Upper lobe of left lung (tissue), 6 donors: ENCODE measurements at regions not wholly inside any gene's neighbourhood (a gene's known extent, or its start where the extent isn't known, plus 50 kb on each side); places are given as distances from the start of the nearest gene placed in this dataset.

Experiments
- ATAC-seq, 2 donors: fragments of 200-7000 bp; cut with Tn5 transposase; one replicate each; pipeline ENCODE4 v1.9.1; 2022; ENCODE audit warnings: mild to moderate bottlenecking in 2 of 2, moderate library complexity in 2 of 2; ENCODE audit not compliant: low FRiP score in 2 of 2
- DNase-seq, 2 donors: peaks; one replicate each; pipeline ENCODE4 v3.0.0-alpha.2; 2019 to 2020
- H3K27ac ChIP-seq, 4 donors: fragments of 200-600 bp; sonication (generic); one replicate each; pipeline ENCODE4 v1.5.1; 2016 to 2019
- H3K27me3 ChIP-seq, 4 donors: fragments of 200-600 bp; sonication (generic); one replicate each; pipeline ENCODE4 v1.5.1; 2017 to 2019
- H3K36me3 ChIP-seq, 4 donors: fragments of 200-600 bp; sonication (generic); one replicate each; pipeline ENCODE4 v1.5.1; 2016 to 2019
- H3K4me1 ChIP-seq, 4 donors: fragments of 200-600 bp; sonication (generic); one replicate each; pipeline ENCODE4 v1.5.1; 2018 to 2019
- H3K4me3 ChIP-seq, 4 donors: fragments of 200-600 bp; sonication (generic); one replicate each; pipeline ENCODE4 v1.5.1; 2017 to 2019; ENCODE audit warnings: mild to moderate bottlenecking in 2 of 4, moderate library complexity in 1 of 4
- H3K9me3 ChIP-seq, 4 donors: fragments of 200-600 bp; sonication (generic); one replicate each; pipeline ENCODE4 v1.5.1; 2018 to 2019
- EP300 ChIP-seq, 4 donors: sonication (generic); formaldehyde crosslinking; IDR thresholded peaks; one replicate each; pipeline ENCODE4 v1.5.1; 2017; ENCODE audit warnings: antibody characterized with exemption in 4 of 4, control low read depth in 2 of 4
- POLR2A ChIP-seq, 4 donors: fragments of 450-650 bp; IDR thresholded peaks; one replicate each; pipeline ENCODE4 v1.5.1; 2016 to 2017; ENCODE audit warnings: antibody characterized with exemption in 4 of 4, mild to moderate bottlenecking in 2 of 4
- POLR2AphosphoS5 ChIP-seq, 2 donors: sonication (generic); formaldehyde crosslinking; IDR thresholded peaks; one replicate each; pipeline ENCODE4 v1.5.1; 2017; ENCODE audit warnings: antibody characterized with exemption in 2 of 2
- WGBS, 2 donors: methylation state at CpG; one replicate each; pipeline ENCODE4 v1.1.5; 2017 to 2018; 5-methylcytosine and 5-hydroxymethylcytosine counted together
- TF ChIP-seq, protein P1 (sequence below), 6 experiments: fragments of 450-650 bp in 4 of 6; fragments of 200-600 bp in 2 of 6; sonication (generic) in 2 of 6; IDR thresholded peaks; one replicate each; pipeline ENCODE4 v1.5.1; 2016 to 2019; ENCODE audit warnings: antibody characterized with exemption in 6 of 6
- donor health status: DM: no; HTN: no; CAD: no; lungs with moderate emphysema.
- donor health status: DM: no; HTN: yes; CAD: no; lungs with severe emphysema.

DNA sequence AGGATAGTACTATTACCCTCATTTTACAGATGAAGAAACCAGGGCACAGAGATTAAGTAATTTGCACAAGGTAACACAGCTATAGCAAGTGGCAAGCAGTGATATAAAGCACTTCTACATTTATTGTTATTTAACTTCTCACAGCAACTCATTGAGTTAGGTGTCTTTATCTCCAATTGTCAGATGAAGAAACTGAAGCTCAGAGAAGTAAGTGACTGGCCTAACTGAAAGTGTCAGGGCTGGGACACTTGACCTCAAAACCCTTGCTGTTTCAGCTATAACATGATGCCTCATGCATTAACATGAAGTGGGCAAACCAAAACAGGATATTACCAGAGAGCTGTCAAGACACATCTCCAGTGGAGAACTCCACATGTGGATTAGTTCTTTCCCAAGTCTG, 65.8 kb upstream of the LEKR1 start:
- H3K4me3 ChIP-seq, result no peak overlapping the region
- H3K9me3 ChIP-seq, result no peaks in the 10 kb centered on the region
- DNase-seq, result no peak
- H3K27me3 ChIP-seq, result no peaks in the 10 kb centered on the region
- no peak for ATAC-seq
- H3K27ac ChIP-seq, result no peak overlapping the region
- H3K4me1 ChIP-seq, result no peaks in the 10 kb centered on the region
- TF ChIP-seq, protein P1, sequence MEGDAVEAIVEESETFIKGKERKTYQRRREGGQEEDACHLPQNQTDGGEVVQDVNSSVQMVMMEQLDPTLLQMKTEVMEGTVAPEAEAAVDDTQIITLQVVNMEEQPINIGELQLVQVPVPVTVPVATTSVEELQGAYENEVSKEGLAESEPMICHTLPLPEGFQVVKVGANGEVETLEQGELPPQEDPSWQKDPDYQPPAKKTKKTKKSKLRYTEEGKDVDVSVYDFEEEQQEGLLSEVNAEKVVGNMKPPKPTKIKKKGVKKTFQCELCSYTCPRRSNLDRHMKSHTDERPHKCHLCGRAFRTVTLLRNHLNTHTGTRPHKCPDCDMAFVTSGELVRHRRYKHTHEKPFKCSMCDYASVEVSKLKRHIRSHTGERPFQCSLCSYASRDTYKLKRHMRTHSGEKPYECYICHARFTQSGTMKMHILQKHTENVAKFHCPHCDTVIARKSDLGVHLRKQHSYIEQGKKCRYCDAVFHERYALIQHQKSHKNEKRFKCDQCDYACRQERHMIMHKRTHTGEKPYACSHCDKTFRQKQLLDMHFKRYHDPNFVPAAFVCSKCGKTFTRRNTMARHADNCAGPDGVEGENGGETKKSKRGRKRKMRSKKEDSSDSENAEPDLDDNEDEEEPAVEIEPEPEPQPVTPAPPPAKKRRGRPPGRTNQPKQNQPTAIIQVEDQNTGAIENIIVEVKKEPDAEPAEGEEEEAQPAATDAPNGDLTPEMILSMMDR (IDR thresholded peaks at IDR 0.05), result no peak
- TF ChIP-seq POLR2AphosphoS5 (IDR thresholded peaks at IDR 0.05) (no peak), EP300 (IDR thresholded peaks at IDR 0.05) (no peak), POLR2A (IDR thresholded peaks at IDR 0.05) (no peak)
- no peaks in the 10 kb centered on the region for H3K36me3 ChIP-seq

DNA sequence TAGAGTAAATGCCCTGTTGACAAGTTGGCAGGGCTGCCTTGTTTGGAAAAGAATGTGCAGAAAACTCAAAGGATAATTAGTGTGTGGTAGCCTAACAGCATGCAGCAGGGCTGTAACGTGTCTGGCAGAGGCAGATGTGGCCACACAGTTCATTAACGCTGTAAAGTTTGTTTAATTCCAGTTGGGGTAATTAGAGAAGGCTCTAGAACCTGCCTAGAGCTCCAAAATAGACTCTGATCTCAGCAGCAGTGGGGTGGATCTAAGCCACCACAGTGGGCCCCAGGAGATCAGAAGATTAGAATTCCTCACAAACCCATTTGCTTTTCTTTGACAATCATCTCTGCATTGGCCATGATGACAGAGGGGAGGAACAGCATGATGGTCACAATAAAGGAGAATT, 65.1 kb upstream of the LEKR1 start:
- H3K27me3 ChIP-seq, result no peaks in the 10 kb centered on the region
- ATAC-seq, result no peak
- no peak for TF ChIP-seq POLR2A (IDR thresholded peaks at IDR 0.05)
- TF ChIP-seq POLR2AphosphoS5 (IDR thresholded peaks at IDR 0.05), result no peak
- TF ChIP-seq, protein P1 (IDR thresholded peaks at IDR 0.05), result no peak
- TF ChIP-seq EP300 (IDR thresholded peaks at IDR 0.05), result no peak
- no peak overlapping the region for H3K4me3 ChIP-seq
- H3K9me3 ChIP-seq, result no peaks in the 10 kb centered on the region
- no peak for DNase-seq
- 43 to 51% methylated on average over 2 of the region's 2 CpGs for WGBS, 2 donors
- H3K36me3 ChIP-seq, result no peaks in the 10 kb centered on the region
- no peaks in the 10 kb centered on the region for H3K4me1 ChIP-seq
- no peak overlapping the region for H3K27ac ChIP-seq

DNA sequence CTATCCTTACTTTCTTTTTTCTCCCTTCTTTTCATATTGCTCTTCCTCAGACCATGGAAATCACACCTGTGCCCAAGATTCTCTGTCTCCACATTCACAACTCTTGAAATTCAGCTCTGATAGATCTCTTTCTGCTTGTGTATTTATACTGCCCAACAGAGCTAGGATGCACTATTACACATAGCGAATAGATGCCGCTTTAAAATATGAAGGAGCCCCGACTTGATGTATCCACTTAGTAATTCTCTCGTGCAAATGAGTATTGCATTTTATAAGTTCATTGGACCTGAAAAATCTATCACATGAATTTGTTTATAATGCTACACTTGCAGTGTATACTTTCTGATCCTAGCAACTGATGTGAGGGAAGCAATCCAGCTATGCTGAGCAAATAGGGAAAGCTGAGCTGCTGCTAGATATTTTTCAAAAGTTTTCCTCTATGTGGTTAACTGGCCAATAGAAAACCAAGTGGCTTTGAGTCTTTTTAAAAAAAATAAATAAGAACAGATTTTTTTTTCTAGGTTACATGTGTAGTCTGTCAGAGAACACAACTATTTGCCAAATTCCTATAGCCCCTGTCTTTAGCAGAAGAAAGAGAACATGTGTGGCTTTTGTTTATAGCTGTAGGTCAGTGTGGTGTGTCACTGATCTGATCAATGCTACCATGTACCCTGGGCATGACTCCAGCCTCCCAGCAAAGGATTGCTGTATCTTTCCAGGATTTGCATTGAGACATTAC, 64.3 kb upstream of the LEKR1 start:
- Histone ChIP-seq H3K4me1 (no peaks in the 10 kb centered on the region), H3K36me3 (no peaks in the 10 kb centered on the region), H3K27me3 (no peaks in the 10 kb centered on the region), H3K4me3 (no peak overlapping the region), H3K27ac (no peak overlapping the region), H3K9me3 (no peaks in the 10 kb centered on the region)
- ATAC-seq, result no peak
- TF ChIP-seq, protein P1 (IDR thresholded peaks at IDR 0.05), result no peak
- TF ChIP-seq POLR2A (IDR thresholded peaks at IDR 0.05) (no peak), POLR2AphosphoS5 (IDR thresholded peaks at IDR 0.05) (no peak)
- DNase-seq, result no peak
- 64 to 65% methylated on average over 4 of the region's 4 CpGs for WGBS, 2 donors

DNA sequence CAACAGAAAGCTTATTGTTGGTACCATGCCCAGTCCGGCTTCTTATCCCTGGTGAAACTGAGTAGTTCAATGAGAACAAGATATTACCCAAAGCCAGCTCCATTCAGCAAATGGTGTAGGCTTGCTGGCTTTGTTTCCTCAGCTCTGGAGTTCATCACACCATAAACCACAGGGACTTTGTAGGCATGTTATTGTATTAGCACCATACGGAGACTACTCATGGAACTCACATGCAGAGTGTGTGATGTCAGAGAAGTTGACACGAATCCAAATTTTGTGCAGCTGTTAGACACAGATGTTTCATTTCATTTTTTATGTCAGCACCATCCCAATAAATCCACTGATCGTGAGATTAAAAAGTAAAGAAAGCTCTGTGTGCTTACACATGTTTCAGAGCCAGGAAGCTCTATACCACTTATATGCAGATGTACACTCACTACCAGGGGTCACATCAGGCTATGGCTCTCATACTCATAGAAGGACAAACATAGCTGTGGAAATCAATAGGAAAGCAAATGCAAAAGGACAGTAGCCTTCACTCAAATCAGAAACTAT, 63.4 kb upstream of the LEKR1 start:
- peak; percentile 22 to 61 for ATAC-seq
- TF ChIP-seq POLR2AphosphoS5 (IDR thresholded peaks at IDR 0.05), result no peak
- no peak for TF ChIP-seq POLR2A (IDR thresholded peaks at IDR 0.05)
- TF ChIP-seq EP300 (IDR thresholded peaks at IDR 0.05), result no peak
- TF ChIP-seq, protein P1 (IDR thresholded peaks at IDR 0.05), result no peak
- no peaks in the 10 kb centered on the region for H3K4me1 ChIP-seq
- H3K9me3 ChIP-seq, result no peaks in the 10 kb centered on the region
- no peaks in the 10 kb centered on the region for H3K27me3 ChIP-seq
- H3K36me3 ChIP-seq, result no peaks in the 10 kb centered on the region
- no peak overlapping the region for H3K4me3 ChIP-seq
- no peak for DNase-seq
- WGBS, 2 donors, result 72 to 75% methylated on average over 4 of the region's 4 CpGs
- no peak overlapping the region for H3K27ac ChIP-seq

DNA sequence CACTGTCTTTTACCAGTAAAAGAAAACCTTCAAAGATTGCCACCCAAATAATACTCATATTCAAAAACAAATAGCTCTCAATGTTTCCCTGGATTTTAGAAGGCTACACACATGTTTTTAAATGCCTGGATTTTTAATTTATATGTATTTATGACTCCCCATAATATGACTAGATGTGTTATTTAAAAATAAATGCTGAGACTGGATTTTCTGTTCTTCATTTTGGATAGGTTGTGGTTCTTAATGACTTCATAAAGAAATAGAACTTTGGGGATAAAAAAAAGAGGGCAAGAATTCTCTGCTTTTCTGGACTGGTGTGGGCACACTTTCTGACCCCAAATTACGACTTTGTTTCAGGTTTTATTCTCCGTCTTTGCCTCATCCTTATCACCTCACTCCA, 62.8 kb upstream of the LEKR1 start:
- Histone ChIP-seq H3K27me3 (no peaks in the 10 kb centered on the region), H3K27ac (no peak overlapping the region), H3K9me3 (no peaks in the 10 kb centered on the region), H3K4me3 (no peak overlapping the region), H3K4me1 (no peaks in the 10 kb centered on the region), H3K36me3 (no peaks in the 10 kb centered on the region)
- 72 to 79% methylated on average over 2 of the region's 2 CpGs for WGBS, 2 donors
- ATAC-seq (no peak), DNase-seq (no peak)
- no peak for TF ChIP-seq POLR2A (IDR thresholded peaks at IDR 0.05)
- no peak for TF ChIP-seq EP300 (IDR thresholded peaks at IDR 0.05)
